H1 (cell line): ENCODE measurements at regions not wholly inside any gene's neighbourhood (a gene's known extent, or its start where the extent isn't known, plus 50 kb on each side); places are given as distances from the start of the nearest gene placed in this dataset.
A peak's percentile ranks its signal among the peaks of the same experiment; 100 is the strongest.

ENCODE experiments used
- CTCF ChIA-PET: fragments of 300-600 bp; sonication (Branson Sonifier 250); formaldehyde crosslinking; loops from one replicate; lab custom pipeline; 2021; ENCODE audit not compliant: partially characterized antibody; lab: Charles Lee
- POLR2A ChIA-PET: fragments of 300-600 bp; sonication (Branson Sonifier 250); formaldehyde crosslinking; loops from one replicate; lab custom pipeline; 2021; ENCODE audit warnings: inconsistent platforms; ENCODE audit not compliant: partially characterized antibody; lab: Charles Lee
- DNase-seq, 2 experiments: peaks; one replicate each; pipeline versions ENCODE4 v3.0.0 to v3.0.0-alpha.2; 2010 to 2022; ENCODE audit warnings: low spot score in 2 of 2, low read depth in 1 of 2, mixed read lengths in 1 of 2
- FAIRE-seq: peaks from 2 replicates; lab custom pipeline; 2011; peaks lifted over from hg19 to GRCh38; lab: Jason Lieb, UNC
- H2AFZ ChIP-seq: 2 replicates; pipeline ENCODE4 v1.8.1; 2012; ENCODE audit warnings: low read length, inconsistent platforms
- H2AK5ac ChIP-seq: 2 replicates; pipeline ENCODE4 v1.6.1; 2013; ENCODE audit warnings: low read depth, low read length
- H2BK120ac ChIP-seq: replicated peaks from 2 replicates; pipeline ENCODE3; 2013; ENCODE audit warnings: low read depth, low read length, inconsistent platforms
- H2BK12ac ChIP-seq: 2 replicates; pipeline ENCODE4 v1.6.1; 2013; ENCODE audit warnings: low read depth, low read length
- H2BK15ac ChIP-seq: 2 replicates; pipeline ENCODE4 v1.6.1; 2013; ENCODE audit warnings: low read length
- H2BK20ac ChIP-seq: 2 replicates; pipeline ENCODE4 v1.6.1; 2013; ENCODE audit warnings: low read length
- H2BK5ac ChIP-seq: 2 replicates; pipeline ENCODE4 v1.6.1; 2013; ENCODE audit warnings: low read depth, low read length
- H3K14ac ChIP-seq: 2 replicates; pipeline ENCODE4 v1.6.1; 2013; ENCODE audit warnings: inconsistent platforms; ENCODE audit not compliant: insufficient read length
- H3K18ac ChIP-seq: 2 replicates; pipeline ENCODE4 v1.6.1; 2013; ENCODE audit warnings: low read length; ENCODE audit errors: extremely low read depth
- H3K23ac ChIP-seq: 2 replicates; pipeline ENCODE4 v1.6.1; 2013; ENCODE audit warnings: inconsistent platforms; ENCODE audit not compliant: insufficient read length
- H3K23me2 ChIP-seq: 2 replicates; pipeline ENCODE4 v1.6.1; 2013; ENCODE audit warnings: low read depth, low read length
- H3K27ac ChIP-seq: 2 replicates; pipeline ENCODE4 v1.6.1; 2011; ENCODE audit warnings: low read depth, low read length, inconsistent platforms
- H3K27me3 ChIP-seq, 4 experiments: replicated peaks in 1 of 4; 1 replicate in 1 of 4; 2 replicates in 3 of 4; pipeline versions ENCODE4 v1.6.1 to v1.8.1; 2011 to 2013; ENCODE audit warnings: low read length in 3 of 4, mild to moderate bottlenecking in 3 of 4, inconsistent platforms in 2 of 4, mixed read lengths in 2 of 4, moderate library complexity in 1 of 4; ENCODE audit not compliant: control insufficient read depth in 3 of 4, insufficient read depth in 3 of 4; ENCODE audit errors: extremely low read depth in 1 of 4
- H3K36me3 ChIP-seq, 4 experiments: 2 replicates each; pipeline versions ENCODE4 v1.6.1 to v1.8.1; 2011 to 2013; ENCODE audit warnings: mild to moderate bottlenecking in 4 of 4, low read length in 3 of 4, moderate library complexity in 2 of 4, control low read depth in 1 of 4, inconsistent platforms in 1 of 4; ENCODE audit not compliant: insufficient read depth in 4 of 4, control insufficient read depth in 2 of 4
- H3K4ac ChIP-seq: replicated peaks from 2 replicates; pipeline ENCODE3; 2013; ENCODE audit warnings: low read length, low read depth, mixed read lengths, inconsistent platforms; ENCODE audit not compliant: insufficient read length
- H3K4me1 ChIP-seq, 4 experiments: replicated peaks in 1 of 4; 1 replicate in 1 of 4; 2 replicates in 3 of 4; pipeline versions ENCODE4 v1.6.1 to v1.8.1; 2011 to 2013; ENCODE audit warnings: low read length in 3 of 4, inconsistent platforms in 2 of 4, mixed read lengths in 1 of 4; ENCODE audit not compliant: insufficient read depth in 4 of 4, control insufficient read depth in 3 of 4
- H3K4me2 ChIP-seq, 2 experiments: 2 replicates each; pipeline versions ENCODE4 v1.6.1 to v1.8.1; 2011 to 2013; ENCODE audit warnings: low read depth in 2 of 2, low read length in 2 of 2, control low read depth in 1 of 2, inconsistent platforms in 1 of 2, mild to moderate bottlenecking in 1 of 2; ENCODE audit not compliant: insufficient read depth in 1 of 2
- H3K4me3 ChIP-seq, 4 experiments: fragments of 200-600, 300-600 bp in 1 of 4; sonication (generic), shearing (Covaris generic), sonication (Bioruptor Twin) in 1 of 4; 2 replicates each; pipeline versions ENCODE4 v1.5.1 to v1.8.1; 2011 to 2016; ENCODE audit warnings: low read length in 4 of 4, low read depth in 3 of 4, control low read depth in 2 of 4, inconsistent platforms in 2 of 4, mild to moderate bottlenecking in 2 of 4, mixed read lengths in 1 of 4, moderate library complexity in 1 of 4; ENCODE audit not compliant: insufficient read depth in 2 of 4; ENCODE audit errors: extremely low read depth in 1 of 4
- H3K56ac ChIP-seq: replicated peaks from 2 replicates; pipeline ENCODE3; 2013; ENCODE audit warnings: low read depth, mild to moderate bottlenecking, mixed read lengths, low read length, inconsistent platforms; ENCODE audit not compliant: insufficient read length
- H3K79me1 ChIP-seq: 2 replicates; pipeline ENCODE4 v1.6.1; 2013; ENCODE audit warnings: low read depth, low read length, control low read depth
- H3K79me2 ChIP-seq, 2 experiments: 2 replicates each; pipeline versions ENCODE4 v1.6.1 to v1.8.1; 2012 to 2013; ENCODE audit warnings: low read length in 2 of 2, mild to moderate bottlenecking in 2 of 2, inconsistent platforms in 1 of 2; ENCODE audit not compliant: insufficient read depth in 2 of 2, control insufficient read depth in 1 of 2
- H3K9ac ChIP-seq, 4 experiments: replicated peaks in 1 of 4; 1 replicate in 1 of 4; 2 replicates in 3 of 4; pipeline versions ENCODE4 v1.6.1 to v1.8.1; 2011 to 2013; ENCODE audit warnings: low read depth in 3 of 4, low read length in 3 of 4, control low read depth in 2 of 4, mild to moderate bottlenecking in 2 of 4, moderate library complexity in 2 of 4, inconsistent platforms in 1 of 4; ENCODE audit errors: extremely low read depth in 1 of 4
- H3K9me3 ChIP-seq, 2 experiments: 2 replicates each; pipeline versions ENCODE4 v1.6.1 to v1.8.1; 2012 to 2013; ENCODE audit warnings: mild to moderate bottlenecking in 2 of 2, moderate library complexity in 2 of 2, control low read depth in 1 of 2, inconsistent platforms in 1 of 2, low read depth in 1 of 2, low read length in 1 of 2, mixed read lengths in 1 of 2; ENCODE audit not compliant: insufficient read depth in 2 of 2
- H4K20me1 ChIP-seq, 2 experiments: replicated peaks in 1 of 2; 2 replicates each; pipeline versions ENCODE3 to v1.8.1; 2011 to 2013; ENCODE audit warnings: inconsistent platforms in 2 of 2, low read length in 2 of 2, mild to moderate bottlenecking in 1 of 2; ENCODE audit not compliant: insufficient read depth in 2 of 2, control insufficient read depth in 1 of 2
- H4K5ac ChIP-seq: 2 replicates; pipeline ENCODE4 v1.6.1; 2013; ENCODE audit warnings: low read length, low read depth, mixed read lengths, inconsistent platforms; ENCODE audit not compliant: insufficient read length
- H4K8ac ChIP-seq: 2 replicates; pipeline ENCODE4 v1.8.0; 2013; ENCODE audit warnings: mild to moderate bottlenecking, moderate library complexity, low read length, inconsistent platforms; ENCODE audit not compliant: insufficient read depth; ENCODE audit errors: extremely low read depth
- H4K91ac ChIP-seq: replicated peaks from 2 replicates; pipeline ENCODE3; 2013; ENCODE audit warnings: low read length, mixed read lengths, inconsistent platforms; ENCODE audit not compliant: insufficient read length
- CBX5 ChIP-seq: fragments of 300-800, 300-1000 bp; sonication (generic); IDR thresholded peaks from 2 replicates; pipeline ENCODE4 v1.7.1; 2016; ENCODE audit warnings: antibody characterized with exemption, low read length, low read depth
- CHD1 ChIP-seq: IDR thresholded peaks from 2 replicates; pipeline ENCODE4 v1.6.1; 2012; ENCODE audit warnings: low read depth, low read length, improper control_type of control experiment
- PHF8 ChIP-seq: fragments of 200-600 bp; sonication (generic); conservative IDR thresholded peaks from 2 replicates; pipeline ENCODE4 v1.7.1; 2012; ENCODE audit warnings: low read depth, mild to moderate bottlenecking, inconsistent platforms, low read length, moderate library complexity
- TBP ChIP-seq: IDR thresholded peaks from 2 replicates; pipeline ENCODE4 v1.6.1; 2011; ENCODE audit warnings: low read depth, low read length, improper control_type of control experiment
- YY1 ChIP-seq: IDR thresholded peaks from 2 replicates; pipeline ENCODE4 v1.6.1; 2011; ENCODE audit warnings: low read depth, mild to moderate bottlenecking, low read length
- WGBS, 2 experiments: shearing (Covaris generic) in 1 of 2; methylation state at CpG; one replicate each; pipeline versions ENCODE4 v1.1.6 to v1.1.7; 2013 to 2015; ENCODE audit warnings: low lambda C conversion rate in 2 of 2, mixed read lengths in 2 of 2, inconsistent platforms in 1 of 2, low coverage in 1 of 2, missing lambda C conversion rate in 1 of 2; ENCODE audit not compliant: insufficient replicate concordance in 2 of 2, insufficient coverage in 1 of 2, insufficient read length in 1 of 2; ENCODE audit errors: extremely low coverage in 1 of 2, missing lambda C conversion rate in 1 of 2; 5-methylcytosine and 5-hydroxymethylcytosine counted together

- Histone ChIP-seq H4K91ac (no peak overlapping the region), H3K14ac (no peak overlapping the region), H3K4me2 (no peak overlapping the region), H4K20me1 (no peaks in the 10 kb centered on the region), H3K4me3 (no peak overlapping the region), H3K56ac (no peak overlapping the region), H3K4me1 (peaks cover 0 to 3% (median 1%) of the 10 kb centered on the region in 4 experiments; a peak in 2 of 7 replicates), H3K36me3 (no peaks in the 10 kb centered on the region), H4K8ac (no peak overlapping the region), H3K27ac (no peak overlapping the region), H2BK120ac (no peak overlapping the region), H3K9ac (no peak overlapping the region), H3K4ac (no peak overlapping the region), H3K79me1 (peaks cover 2% of the 10 kb centered on the region; the same call in 1 of the 2 replicates), H3K79me2 (no peaks in the 10 kb centered on the region), H3K23me2 (no peaks in the 10 kb centered on the region), H2AK5ac (no peak overlapping the region), H3K27me3 (no peaks in the 10 kb centered on the region), H2BK5ac (no peak overlapping the region), H3K18ac (no peak overlapping the region), H2BK20ac (no peak overlapping the region), H3K9me3 (no peaks in the 10 kb centered on the region), H4K5ac (no peak overlapping the region), H2AFZ (no peak overlapping the region), H3K23ac (no peak overlapping the region), H2BK15ac (peak overlapping the region; percentile 37; the same call in 1 of the 2 replicates), H2BK12ac (no peak overlapping the region)
- TF ChIP-seq PHF8 (no peak), YY1 (no peak), TBP (no peak), CHD1 (no peak), CBX5 (no peak)
- ChIA-PET POLR2A (no interaction called here), CTCF (interaction anchor here (0.6 to 8.0 kb wide), 13 partner anchors 8 to 156 kb away, joined by 3 to 51 read pairs (median 4); no protein-coding TSS in a partner anchor)
- FAIRE-seq = no peak
- WGBS, 2 experiments = 90% methylated on average over 5 of the region's 5 CpGs; no CpG with 5 or more reads in 1 of the 2 experiments
- no peak for DNase-seq
Measured at GRCh38 chr6:43849844-43850243, 79.8 kb downstream of the VEGFA start.
